Ascending aorta (tissue), 2 donors: ENCODE measurements at regions not wholly inside any gene's neighbourhood (a gene's known extent, or its start where the extent isn't known, plus 50 kb on each side); places are given as distances from the start of the nearest gene placed in this dataset.

Experiments used
- DNase-seq, 2 donors: peaks; one replicate each; pipeline ENCODE4 v3.0.0-alpha.2; 2019; ENCODE audit warnings: low spot score in 2 of 2
- H3K27ac ChIP-seq, 2 donors: fragments of 200-600 bp; sonication (generic); one replicate each; pipeline ENCODE4 v1.5.1; 2016 to 2017; ENCODE audit warnings: mild to moderate bottlenecking in 1 of 2
- H3K27me3 ChIP-seq: fragments of 200-600 bp; sonication (generic); one replicate; pipeline ENCODE4 v1.5.1; 2017
- H3K36me3 ChIP-seq, 2 donors: fragments of 200-600 bp; sonication (generic); one replicate each; pipeline ENCODE4 v1.5.1; 2016
- H3K4me1 ChIP-seq, 2 donors: fragments of 200-600 bp; sonication (generic); one replicate each; pipeline ENCODE4 v1.5.1; 2016 to 2017; ENCODE audit warnings: mild to moderate bottlenecking in 1 of 2
- H3K4me3 ChIP-seq, 2 donors: fragments of 200-600 bp; sonication (generic); one replicate each; pipeline ENCODE4 v1.5.1; 2016 to 2017; ENCODE audit warnings: mild to moderate bottlenecking in 1 of 2
- H3K9me3 ChIP-seq, 2 donors: fragments of 200-600 bp; sonication (generic); one replicate each; pipeline ENCODE4 v1.5.1; 2016
- intact Hi-C: fragments of 100-400 bp; cut with DNase I; formaldehyde crosslinking; loops from one replicate; pipeline ENCODE4 v1.15.1; 2023
- TF ChIP-seq, protein P1 (sequence below), 3 experiments: fragments of 200-600 bp in 2 of 3; fragments of 450-650 bp in 1 of 3; sonication (generic) in 2 of 3; IDR thresholded peaks; one replicate each; pipeline ENCODE4 v1.5.1; 2016 to 2019; ENCODE audit warnings: antibody characterized with exemption in 3 of 3, mild to moderate bottlenecking in 1 of 3, moderate library complexity in 1 of 3

DNA sequence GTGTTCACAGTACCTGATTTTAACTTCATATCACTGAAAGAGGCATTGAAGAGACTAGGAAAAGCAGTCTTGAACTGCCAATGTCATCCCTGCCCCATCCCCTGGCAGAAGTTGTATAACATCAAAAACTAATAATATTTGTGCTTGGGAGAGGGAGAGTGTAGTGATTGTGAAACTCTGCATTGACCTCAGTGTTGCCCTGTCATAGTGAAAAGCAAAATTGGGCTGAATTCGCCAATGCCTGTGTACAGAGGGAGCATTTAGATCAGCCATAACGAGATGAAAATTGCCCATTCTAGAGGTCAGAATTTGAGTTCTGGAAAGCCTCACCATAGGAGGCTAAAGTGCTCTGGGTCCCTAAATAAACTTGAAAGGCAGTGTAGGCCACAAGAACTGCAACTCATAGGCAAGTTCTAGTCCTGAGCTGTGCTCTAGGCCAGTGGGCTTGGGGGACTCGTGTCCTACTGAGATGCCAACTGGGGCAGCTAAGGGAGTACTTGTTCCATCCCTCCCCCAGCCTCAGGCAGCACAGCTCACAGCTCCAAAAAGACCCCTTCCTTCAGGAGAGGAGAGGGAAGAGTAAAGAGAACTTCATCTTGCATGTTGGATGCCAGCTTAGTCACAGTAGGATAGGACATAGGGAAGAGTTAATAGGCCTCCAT is 855.6 kb downstream of the TSN start:
- H3K4me1 ChIP-seq: no peaks in the 10 kb centered on the region
- H3K9me3 ChIP-seq: no peaks in the 10 kb centered on the region
- intact Hi-C loops: no loop called here
- no peaks in the 10 kb centered on the region for H3K27me3 ChIP-seq
- no peak for DNase-seq
- TF ChIP-seq, protein P1, sequence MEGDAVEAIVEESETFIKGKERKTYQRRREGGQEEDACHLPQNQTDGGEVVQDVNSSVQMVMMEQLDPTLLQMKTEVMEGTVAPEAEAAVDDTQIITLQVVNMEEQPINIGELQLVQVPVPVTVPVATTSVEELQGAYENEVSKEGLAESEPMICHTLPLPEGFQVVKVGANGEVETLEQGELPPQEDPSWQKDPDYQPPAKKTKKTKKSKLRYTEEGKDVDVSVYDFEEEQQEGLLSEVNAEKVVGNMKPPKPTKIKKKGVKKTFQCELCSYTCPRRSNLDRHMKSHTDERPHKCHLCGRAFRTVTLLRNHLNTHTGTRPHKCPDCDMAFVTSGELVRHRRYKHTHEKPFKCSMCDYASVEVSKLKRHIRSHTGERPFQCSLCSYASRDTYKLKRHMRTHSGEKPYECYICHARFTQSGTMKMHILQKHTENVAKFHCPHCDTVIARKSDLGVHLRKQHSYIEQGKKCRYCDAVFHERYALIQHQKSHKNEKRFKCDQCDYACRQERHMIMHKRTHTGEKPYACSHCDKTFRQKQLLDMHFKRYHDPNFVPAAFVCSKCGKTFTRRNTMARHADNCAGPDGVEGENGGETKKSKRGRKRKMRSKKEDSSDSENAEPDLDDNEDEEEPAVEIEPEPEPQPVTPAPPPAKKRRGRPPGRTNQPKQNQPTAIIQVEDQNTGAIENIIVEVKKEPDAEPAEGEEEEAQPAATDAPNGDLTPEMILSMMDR (IDR thresholded peaks at IDR 0.05): no peak
- no peaks in the 10 kb centered on the region for H3K36me3 ChIP-seq
- H3K27ac ChIP-seq: no peak overlapping the region
- H3K4me3 ChIP-seq: no peak overlapping the region

DNA sequence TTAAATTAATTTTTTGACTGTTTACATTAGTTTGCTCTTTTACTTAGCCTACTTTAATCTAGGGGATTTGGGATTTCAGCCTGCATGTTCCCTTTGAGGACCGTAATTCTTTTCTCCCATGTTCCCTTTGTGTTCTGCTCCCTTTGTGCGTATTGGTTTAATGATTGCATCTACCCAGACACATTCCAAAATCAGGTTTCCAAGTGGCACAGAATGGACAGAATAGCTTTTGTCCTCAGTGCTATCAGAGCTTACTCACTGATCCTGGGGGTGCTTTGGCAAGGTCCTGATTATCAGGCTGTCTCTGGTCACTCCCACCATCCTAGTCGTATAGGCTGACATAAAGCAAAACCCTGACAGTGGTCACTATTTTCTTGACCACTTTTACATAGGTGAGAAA is 867.5 kb downstream of the TSN start:
- no peak for DNase-seq

DNA sequence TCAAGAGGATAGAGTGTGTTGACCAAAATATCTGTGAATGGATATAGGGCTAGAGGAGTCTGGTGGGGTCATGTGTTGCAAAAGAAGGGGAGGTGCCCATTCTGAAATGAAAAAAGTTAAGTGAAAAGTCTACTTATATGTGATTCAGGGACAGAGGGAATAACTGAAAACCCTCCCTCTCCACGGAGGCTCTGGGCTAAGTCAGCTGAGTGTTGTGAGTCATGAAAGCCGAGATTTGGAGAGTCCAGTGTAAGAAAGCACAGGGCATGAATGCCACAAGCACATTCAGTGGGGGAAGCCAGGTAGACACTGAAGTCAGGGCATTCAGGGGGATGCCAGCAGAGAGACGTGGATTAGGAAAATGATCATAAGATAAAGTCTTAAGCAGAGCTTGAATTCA is 871.9 kb downstream of the TSN start:
- Histone ChIP-seq H3K9me3 (no peaks in the 10 kb centered on the region), H3K36me3 (no peaks in the 10 kb centered on the region), H3K27me3 (no peaks in the 10 kb centered on the region), H3K27ac (no peak overlapping the region), H3K4me1 (no peaks in the 10 kb centered on the region), H3K4me3 (no peak overlapping the region)
- no peak for DNase-seq
- intact Hi-C loops: no loop called here
- TF ChIP-seq, protein P1 (IDR thresholded peaks at IDR 0.05): no peak

More for the DNA sequence above, 867.5 kb downstream of the TSN start:
- Histone ChIP-seq H3K4me3 (no peak overlapping the region), H3K36me3 (no peaks in the 10 kb centered on the region), H3K27me3 (no peaks in the 10 kb centered on the region), H3K27ac (no peak overlapping the region), H3K4me1 (no peaks in the 10 kb centered on the region), H3K9me3 (no peaks in the 10 kb centered on the region)
- TF ChIP-seq, protein P1 (IDR thresholded peaks at IDR 0.05): no peak
- intact Hi-C loops: no loop called here

DNA sequence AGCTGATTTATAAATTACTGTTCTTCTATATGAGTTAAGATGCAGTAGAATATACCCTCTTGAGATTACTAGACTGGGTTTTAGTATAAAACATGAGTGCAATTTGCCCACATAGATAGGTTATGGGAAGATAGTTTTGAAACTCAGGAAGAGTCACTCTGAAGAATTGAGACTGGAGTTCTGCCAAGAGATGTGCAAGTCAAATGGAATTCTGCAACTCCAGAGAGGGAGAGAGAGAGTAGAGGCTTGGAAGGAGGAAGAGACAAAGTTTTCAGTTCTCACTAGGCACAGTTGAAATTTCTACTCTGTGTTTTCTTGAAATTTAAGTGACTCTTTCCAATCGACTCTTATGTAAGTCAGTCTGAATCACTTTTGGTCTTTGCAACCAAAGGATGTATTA is 878.8 kb downstream of the TSN start:
- TF ChIP-seq, protein P1 (IDR thresholded peaks at IDR 0.05): no peak
- no peaks in the 10 kb centered on the region for H3K9me3 ChIP-seq

DNA sequence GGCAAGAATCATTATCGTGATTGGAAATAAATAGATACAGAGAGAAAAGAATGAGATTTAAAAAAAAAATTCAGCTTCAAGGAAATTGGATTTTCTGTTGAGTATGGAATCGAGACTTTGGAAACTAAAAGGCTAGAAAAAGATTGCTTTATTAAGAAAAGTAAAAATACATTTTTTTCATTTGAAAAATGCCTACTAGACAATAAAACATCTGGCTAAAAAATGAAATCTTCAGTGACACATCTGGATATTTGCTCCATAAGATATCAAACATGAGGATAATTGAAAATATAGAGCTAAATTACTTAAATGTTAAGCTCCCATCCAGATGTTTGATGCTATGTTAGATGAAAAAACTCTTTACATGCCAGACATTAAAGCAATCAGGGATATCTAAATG is 879.5 kb downstream of the TSN start:
- no peak for DNase-seq
- Histone ChIP-seq H3K27me3 (no peaks in the 10 kb centered on the region), H3K4me3 (no peak overlapping the region), H3K9me3 (no peaks in the 10 kb centered on the region), H3K4me1 (no peaks in the 10 kb centered on the region), H3K27ac (no peak overlapping the region), H3K36me3 (no peaks in the 10 kb centered on the region)
- TF ChIP-seq, protein P1 (IDR thresholded peaks at IDR 0.05): no peak
- intact Hi-C loops: no loop called here

More for the DNA sequence above, 878.8 kb downstream of the TSN start:
- intact Hi-C loops: no loop called here
- DNase-seq: no peak
- Histone ChIP-seq H3K4me1 (no peaks in the 10 kb centered on the region), H3K27ac (no peak overlapping the region), H3K36me3 (no peaks in the 10 kb centered on the region), H3K4me3 (no peak overlapping the region), H3K27me3 (no peaks in the 10 kb centered on the region)

DNA sequence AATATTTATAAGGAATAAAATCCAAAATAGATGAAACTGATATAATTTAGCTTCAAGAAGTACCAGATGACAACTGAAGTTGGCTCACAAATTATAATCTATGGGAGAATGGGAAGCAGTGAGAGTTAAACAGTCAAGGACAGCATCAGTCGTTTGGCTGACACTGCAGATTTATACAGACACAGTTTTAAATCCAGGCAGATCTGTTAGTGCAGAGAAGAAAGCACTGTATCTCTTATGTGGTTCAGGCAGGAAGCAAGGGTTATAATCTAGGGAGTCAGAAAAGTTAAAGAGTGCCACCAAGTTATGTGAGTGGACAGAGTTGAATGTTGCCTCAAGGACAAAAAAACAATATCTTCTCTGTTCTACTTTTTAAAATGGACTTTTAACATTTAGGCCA is 880.2 kb downstream of the TSN start:
- Histone ChIP-seq H3K36me3 (no peaks in the 10 kb centered on the region), H3K9me3 (no peaks in the 10 kb centered on the region), H3K4me3 (no peak overlapping the region), H3K27ac (no peak overlapping the region), H3K4me1 (no peaks in the 10 kb centered on the region), H3K27me3 (no peaks in the 10 kb centered on the region)
- intact Hi-C loops: no loop called here
- no peak for DNase-seq
- TF ChIP-seq, protein P1 (IDR thresholded peaks at IDR 0.05): no peak
